ENCODE measurements at regions not wholly inside any gene's neighbourhood (a gene's known extent, or its start where the extent isn't known, plus 50 kb on each side); places are given as distances from the start of the nearest gene placed in this dataset.
A peak's percentile ranks its signal among the peaks of the same experiment; 100 is the strongest.

GRCh38 chr2:12057436-12058166, 311.2 kb downstream of the LPIN1 start:
- no peak for TF ChIP-seq CTCF (IDR thresholded peaks at IDR 0.05)
- Mint-ChIP-seq H3K4me1 (ENCODE audit: low read depth) (peaks cover 26% of the 10 kb centered on the region), H3K4me3 (no peak overlapping the region), H3K9me3 (peaks cover 5% of the 10 kb centered on the region), H3K36me3 (ENCODE audit: low read depth) (no peaks in the 10 kb centered on the region), H3K27me3 (peaks cover 5% of the 10 kb centered on the region), H3K27ac (peak overlapping the region; percentile 29)
- intact Hi-C loops (cut with micrococcal nuclease), result no loop called here
- POLR2A ChIA-PET, result no interaction called here
- CTCF ChIA-PET, result interaction anchor here (0.9 kb wide), 1 partner anchor 10 kb away, joined by 4 read pairs; no protein-coding TSS in a partner anchor
- ATAC-seq (peak; percentile 96), DNase-seq (peak; percentile 74)

GRCh38 chr2:12059616-12060441, 313.4 kb downstream of the LPIN1 start:
- ChIA-PET POLR2A (no interaction called here), CTCF (no interaction called here)
- Mint-ChIP-seq H3K27me3 (peaks cover 2% of the 10 kb centered on the region), H3K9me3 (no peaks in the 10 kb centered on the region), H3K36me3 (ENCODE audit: low read depth) (no peaks in the 10 kb centered on the region), H3K4me1 (ENCODE audit: low read depth) (peaks cover 26% of the 10 kb centered on the region), H3K4me3 (no peak overlapping the region), H3K27ac (no peak overlapping the region)
- TF ChIP-seq CTCF (IDR thresholded peaks at IDR 0.05), result no peak
- ATAC-seq, result no peak
- intact Hi-C loops (cut with micrococcal nuclease), result no loop called here
- no peak for DNase-seq

GRCh38 chr2:12060886-12061285, 314.5 kb downstream of the LPIN1 start:
- Mint-ChIP-seq H3K36me3 (ENCODE audit: low read depth) (no peaks in the 10 kb centered on the region), H3K9me3 (no peaks in the 10 kb centered on the region), H3K27ac (no peak overlapping the region), H3K4me1 (ENCODE audit: low read depth) (peaks cover 26% of the 10 kb centered on the region), H3K27me3 (peaks cover 2% of the 10 kb centered on the region), H3K4me3 (no peak overlapping the region)
- intact Hi-C loops (cut with micrococcal nuclease), result no loop called here
- CTCF ChIA-PET, result no interaction called here
- no peak for ATAC-seq
- POLR2A ChIA-PET, result no interaction called here
- no peak for TF ChIP-seq CTCF (IDR thresholded peaks at IDR 0.05)
- DNase-seq, result no peak

GRCh38 chr2:12061286-12062052, 315.0 kb downstream of the LPIN1 start:
- TF ChIP-seq CTCF (IDR thresholded peaks at IDR 0.05), result no peak
- Mint-ChIP-seq H3K27ac (no peak overlapping the region), H3K36me3 (ENCODE audit: low read depth) (no peaks in the 10 kb centered on the region), H3K4me3 (no peak overlapping the region), H3K27me3 (peaks cover 2% of the 10 kb centered on the region), H3K4me1 (ENCODE audit: low read depth) (peaks cover 25% of the 10 kb centered on the region), H3K9me3 (no peaks in the 10 kb centered on the region)
- intact Hi-C loops (cut with micrococcal nuclease), result no loop called here
- no peak for ATAC-seq
- ChIA-PET CTCF (no interaction called here), POLR2A (no interaction called here)
- DNase-seq, result no peak

Measured in activated CD8-positive, alpha-beta T cell treated with anti-CD3 and anti-CD28 coated beads for 36 hours (primary cell).